Left ventricle myocardium superior (tissue), 1 donor: ENCODE measurements at regions not wholly inside any gene's neighbourhood (a gene's known extent, or its start where the extent isn't known, plus 50 kb on each side); places are given as distances from the start of the nearest gene placed in this dataset.

Experiments
- ATAC-seq: fragments of 200-7000 bp; cut with Tn5 transposase; one replicate; pipeline ENCODE4 v1.9.1; 2020; ENCODE audit warnings: mild to moderate bottlenecking, moderate library complexity
- DNase-seq: peaks from one replicate; pipeline ENCODE4 v3.0.0-alpha.2; 2020
- intact Hi-C: fragments of 100-400 bp; cut with micrococcal nuclease; formaldehyde crosslinking; loops from one replicate; pipeline ENCODE4 v1.11.0; 2022
- donor health status: DM: no; HTN: yes; CAD: no; lungs with severe emphysema.

- DNase-seq (no peak), ATAC-seq (no peak)
- intact Hi-C loops: no loop called here
Measured at GRCh38 chr9:108180541-108180940, 675.2 kb downstream of the ACTL7B start.

DNA sequence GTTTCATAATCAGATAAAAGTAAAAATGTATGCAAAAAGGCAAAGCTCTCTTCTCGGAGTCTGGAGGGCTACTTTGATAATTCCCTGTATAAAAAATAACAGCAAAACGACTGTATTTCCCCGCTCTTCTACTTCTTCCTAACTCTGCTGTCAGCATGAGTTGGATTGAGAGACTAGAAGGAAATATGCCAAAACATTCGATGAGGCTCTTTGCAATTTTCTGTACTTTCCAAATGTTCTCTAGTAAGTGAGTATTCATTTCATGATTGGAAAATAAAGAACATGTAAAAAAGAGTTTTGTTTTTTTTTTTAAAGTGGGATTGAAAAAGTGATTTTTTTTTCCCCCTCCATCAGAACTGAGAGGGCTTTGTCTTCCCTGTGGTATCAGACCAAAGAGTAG, 677.5 kb downstream of the ACTL7B start:
- DNase-seq (no peak), ATAC-seq (no peak)
- intact Hi-C loops: no loop called here

DNA sequence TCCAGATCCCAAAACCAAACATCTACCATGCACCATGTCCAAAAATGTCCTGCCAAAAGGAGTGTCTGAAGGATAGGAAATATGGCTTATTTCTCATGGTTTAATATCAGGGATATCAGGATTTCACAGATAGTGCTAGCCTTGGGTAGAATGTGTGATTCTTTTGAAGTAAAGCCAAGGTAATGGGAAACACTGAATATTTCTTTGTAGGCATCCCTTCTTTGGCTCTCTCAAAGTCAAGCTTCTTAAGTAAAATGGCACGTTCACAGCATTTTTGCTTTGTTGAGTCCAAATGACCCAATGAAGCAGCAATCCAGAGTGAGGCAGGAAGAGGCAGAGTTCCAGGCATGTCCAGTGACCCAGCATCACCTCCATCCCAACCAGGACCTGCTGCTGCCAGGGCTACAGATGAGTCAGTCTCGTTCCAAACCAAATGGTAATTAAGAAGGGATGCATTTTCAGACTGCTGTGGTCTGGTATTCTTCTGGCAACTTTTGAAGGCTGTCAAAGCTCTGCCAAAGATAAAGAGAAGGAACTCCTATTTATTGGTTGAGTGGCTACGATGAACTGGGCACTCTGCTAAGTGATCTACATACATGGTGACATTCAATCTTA, 678.8 kb upstream of the KLF4 start:
- ATAC-seq (peak; percentile 15), DNase-seq (no peak)
- intact Hi-C loops: no loop called here

DNA sequence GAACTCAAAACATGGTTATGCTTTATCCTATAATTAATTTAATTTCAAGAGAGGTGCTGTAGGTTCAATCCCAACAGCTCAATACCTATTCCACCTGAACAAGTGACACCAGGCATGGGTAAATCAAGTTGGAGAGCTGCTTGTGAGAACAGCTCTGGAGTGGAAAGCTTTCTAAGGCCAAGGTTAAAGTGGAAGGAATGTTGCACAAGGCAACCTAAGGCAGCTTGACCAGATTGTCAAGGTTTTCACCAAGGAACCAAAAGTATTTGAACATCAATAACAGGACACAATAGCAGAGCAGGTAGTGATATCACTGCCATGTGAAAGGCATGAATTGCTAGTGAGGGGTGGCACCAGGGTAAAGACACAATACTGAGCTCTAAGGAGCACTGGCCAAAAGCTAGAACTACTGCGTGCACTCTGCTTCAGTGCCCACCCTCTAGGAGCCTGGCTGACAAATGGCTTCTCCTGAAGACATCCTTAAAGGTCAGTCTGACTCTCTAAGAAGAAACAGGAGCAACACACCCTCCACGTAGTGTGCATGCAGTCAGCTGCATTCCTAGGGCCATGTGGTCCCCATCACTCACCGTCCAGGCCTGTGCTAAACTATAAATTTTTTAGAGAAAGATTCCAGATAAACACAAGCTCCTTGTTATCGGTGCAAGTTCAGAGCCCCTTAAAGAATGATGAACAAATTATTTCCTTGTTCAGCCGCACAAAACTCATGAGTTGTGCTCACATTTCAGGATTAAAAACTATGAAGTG, 677.7 kb upstream of the KLF4 start:
- intact Hi-C loops: no loop called here
- ATAC-seq (no peak), DNase-seq (no peak)

- DNase-seq (no peak), ATAC-seq (no peak)
- intact Hi-C loops: no loop called here
Measured at GRCh38 chr9:108166519-108166918, 677.0 kb upstream of the KLF4 start.

DNA sequence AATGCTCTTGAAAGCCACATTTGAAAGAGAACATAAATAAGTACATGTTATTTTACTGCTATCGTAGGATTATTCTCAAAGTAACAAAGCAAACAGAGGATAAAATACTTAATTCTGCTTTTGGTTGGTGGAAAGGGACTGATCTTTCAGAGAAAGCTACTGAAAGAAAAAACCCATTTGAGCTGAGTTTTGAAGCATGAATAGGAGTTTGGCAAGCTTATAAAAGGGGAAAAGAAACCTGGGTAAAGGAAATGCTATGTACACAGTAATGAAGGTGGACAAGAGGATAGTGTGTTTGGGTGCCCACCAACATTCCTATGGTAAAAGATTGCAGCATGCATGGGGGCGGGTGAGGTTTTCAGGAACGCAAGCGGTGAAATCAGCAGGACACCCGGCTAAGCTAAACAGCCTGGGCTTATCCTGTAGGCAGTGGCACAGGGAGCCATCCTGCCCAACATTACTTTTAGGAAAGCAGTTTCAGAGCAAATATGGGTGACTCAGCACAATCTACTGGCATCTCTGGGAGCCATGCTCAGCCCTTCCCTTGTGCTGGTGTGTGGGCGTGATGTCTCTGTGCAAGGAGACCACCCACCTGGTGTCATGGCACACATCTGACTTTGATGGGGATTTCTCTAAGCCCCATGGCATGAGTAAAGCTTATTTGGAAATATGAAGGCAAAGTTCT, 673.9 kb upstream of the KLF4 start:
- intact Hi-C loops: no loop called here
- ATAC-seq (no peak), DNase-seq (no peak)

GRCh38 chr9:108162664-108163063, 673.1 kb upstream of the KLF4 start:
- no peak for DNase-seq
- no peak for ATAC-seq
- intact Hi-C loops: no loop called here

DNA sequence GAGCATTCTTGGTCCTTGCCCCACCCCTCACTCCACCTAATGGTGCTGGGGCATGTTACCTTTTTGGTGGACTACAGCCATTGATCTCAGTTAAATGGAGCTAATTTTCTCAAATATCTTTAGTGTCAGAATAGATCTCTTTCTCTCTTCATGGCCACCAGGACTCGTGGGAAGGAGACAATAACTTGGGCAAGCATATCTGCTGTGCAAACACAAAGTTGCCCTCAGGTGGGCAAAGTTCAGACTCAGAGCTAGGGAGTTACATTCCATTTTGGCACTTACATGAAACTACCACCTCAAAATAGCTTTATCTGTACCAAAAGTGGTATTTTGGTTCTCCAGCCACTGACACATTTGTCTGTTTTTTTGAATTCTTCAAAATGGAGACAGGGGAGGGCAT, 671.9 kb upstream of the KLF4 start:
- DNase-seq (no peak), ATAC-seq (no peak)
- intact Hi-C loops: no loop called here

DNA sequence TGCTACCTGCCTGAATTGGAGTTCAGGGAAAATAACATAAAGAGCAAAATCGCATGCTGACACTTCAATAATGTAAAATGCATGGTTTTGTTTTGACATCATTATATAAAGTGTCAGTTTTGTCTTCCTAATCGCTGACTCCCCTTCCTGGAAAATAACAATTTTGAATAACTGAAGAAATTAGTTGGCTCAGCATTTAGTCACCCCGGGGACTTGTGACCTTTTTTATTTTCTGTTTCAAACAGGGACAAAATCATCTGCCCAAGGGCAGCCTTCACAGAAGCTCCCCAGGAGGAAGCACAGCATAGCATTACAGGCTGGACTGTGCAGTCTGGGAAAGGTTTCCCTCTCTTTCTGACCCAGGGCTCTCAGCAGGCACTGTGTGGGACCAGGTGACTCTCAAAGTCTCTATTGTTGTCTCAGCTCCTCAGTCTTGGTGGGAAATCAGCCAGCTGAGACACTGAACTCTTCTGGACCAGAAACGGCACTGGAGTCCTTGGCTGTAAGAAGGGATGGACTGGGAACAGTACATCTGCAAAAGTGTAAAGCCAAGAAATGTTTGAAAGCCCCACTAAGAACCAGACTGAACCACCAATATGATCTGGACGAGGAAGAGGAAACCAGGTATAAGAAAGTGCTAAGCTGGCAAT, 671.3 kb upstream of the KLF4 start:
- DNase-seq (no peak), ATAC-seq (no peak)
- intact Hi-C loops: no loop called here

- DNase-seq (no peak), ATAC-seq (no peak)
- intact Hi-C loops: no loop called here
Measured at GRCh38 chr9:108160039-108160438, 670.5 kb upstream of the KLF4 start.

DNA sequence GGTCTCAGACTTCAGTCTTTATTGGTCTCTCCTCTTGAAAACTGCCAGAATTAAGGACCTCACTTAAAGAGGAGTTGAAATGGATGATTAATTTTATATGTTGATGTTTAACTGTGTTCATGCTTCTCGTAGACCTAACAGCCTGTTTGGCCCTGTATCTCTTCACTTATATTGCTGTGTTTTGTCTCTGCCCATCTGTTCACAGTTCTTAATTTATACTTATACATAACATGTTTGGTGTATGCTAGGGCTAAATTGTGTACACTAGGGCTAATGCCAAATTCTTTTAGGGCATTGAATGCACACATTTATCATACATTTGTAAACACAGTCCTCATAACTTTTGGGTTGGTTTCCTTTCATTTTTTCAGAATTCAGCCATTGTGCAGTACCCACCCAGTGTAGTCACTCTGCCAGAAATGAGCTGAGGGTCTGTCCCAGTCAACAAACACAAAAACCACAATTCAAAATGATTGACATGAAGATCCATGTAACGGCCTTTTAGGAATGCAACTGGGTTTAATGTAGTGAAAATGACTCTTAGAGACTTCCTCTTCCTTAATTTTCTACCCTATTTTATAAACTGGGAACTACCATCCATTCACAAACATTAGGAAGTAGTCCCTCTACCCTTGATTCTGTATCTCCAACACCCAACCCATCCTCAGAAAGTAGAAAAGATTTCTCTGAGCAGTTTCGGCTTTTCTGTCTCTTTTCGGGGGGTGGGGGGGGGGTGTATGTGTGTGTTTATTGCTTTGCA, 668.8 kb upstream of the KLF4 start:
- intact Hi-C loops: no loop called here
- DNase-seq: no peak

GRCh38 chr9:108156270-108156998, 666.9 kb upstream of the KLF4 start:
- intact Hi-C loops: no loop called here
- no peak for ATAC-seq

More for the DNA sequence above, 668.8 kb upstream of the KLF4 start:
- no peak for ATAC-seq

GRCh38 chr9:108153416-108153815, 663.8 kb upstream of the KLF4 start:
- intact Hi-C loops: no loop called here
- ATAC-seq (no peak), DNase-seq (no peak)

More at GRCh38 chr9:108156270-108156998, 666.9 kb upstream of the KLF4 start:
- DNase-seq: no peak

DNA sequence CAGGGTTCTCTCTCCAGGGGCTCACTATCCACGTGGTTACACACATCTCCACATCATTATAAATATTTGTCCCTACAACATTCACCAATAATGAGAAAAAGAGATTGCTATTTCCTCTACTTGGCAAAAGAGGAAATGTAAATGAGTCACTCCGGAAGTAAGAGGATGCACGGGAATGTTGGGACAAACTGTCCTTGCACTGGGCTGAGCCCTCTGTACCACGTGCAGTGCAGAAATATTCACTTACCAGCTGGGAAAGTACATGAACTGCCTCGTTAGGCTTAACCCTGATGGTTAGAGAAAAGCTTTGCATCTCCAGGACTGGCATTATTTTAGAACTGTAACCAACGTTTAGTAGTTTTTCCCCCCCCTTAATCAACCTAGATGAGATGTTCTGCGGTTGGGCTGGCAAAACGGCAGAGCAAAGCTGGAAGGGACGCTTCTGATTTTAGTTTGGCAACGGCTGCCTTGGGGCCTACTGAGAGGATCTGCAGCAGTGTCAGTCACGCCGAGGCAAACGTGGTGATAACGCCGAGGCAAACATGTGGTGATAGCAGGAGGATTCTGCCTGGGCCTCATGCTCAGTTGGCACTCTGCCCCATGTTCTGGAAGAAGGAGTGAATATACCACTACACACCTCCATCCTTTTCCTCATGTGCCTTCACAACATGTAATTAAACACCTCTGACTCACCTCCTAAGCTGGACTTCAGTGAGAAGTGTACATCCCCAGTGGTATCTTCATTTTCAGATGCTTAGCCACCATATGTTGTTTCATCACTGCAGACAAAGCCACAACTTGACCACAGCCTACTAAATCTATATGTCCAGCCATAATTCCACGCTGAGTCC, 661.4 kb upstream of the KLF4 start:
- DNase-seq: peak; percentile 44
- ATAC-seq: peak; percentile 96
- intact Hi-C loops: no loop called here

DNA sequence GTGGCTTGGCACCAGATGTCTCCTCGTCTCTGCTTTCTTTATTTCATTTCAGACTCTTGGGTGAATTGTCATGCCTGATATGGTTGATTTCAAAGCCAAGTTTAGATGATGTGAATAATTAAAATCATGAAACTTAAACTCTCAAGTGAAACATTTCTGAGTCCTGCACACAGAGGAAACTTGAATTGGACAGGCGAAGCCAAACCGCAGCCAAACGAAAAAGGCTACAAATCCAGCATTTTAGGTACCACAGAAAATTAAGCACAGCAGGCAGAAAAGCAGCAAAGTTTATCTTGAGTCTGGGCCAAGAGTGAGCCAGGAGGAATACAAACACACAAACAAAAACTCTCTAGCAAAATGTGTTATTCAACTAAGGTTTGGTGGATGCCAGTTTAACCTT, 659.8 kb upstream of the KLF4 start:
- DNase-seq (no peak), ATAC-seq (no peak)
- intact Hi-C loops: no loop called here

GRCh38 chr9:108142504-108143201, 653.1 kb upstream of the KLF4 start:
- intact Hi-C loops: no loop called here
- DNase-seq (peak; percentile 87), ATAC-seq (peak; percentile 99)

DNA sequence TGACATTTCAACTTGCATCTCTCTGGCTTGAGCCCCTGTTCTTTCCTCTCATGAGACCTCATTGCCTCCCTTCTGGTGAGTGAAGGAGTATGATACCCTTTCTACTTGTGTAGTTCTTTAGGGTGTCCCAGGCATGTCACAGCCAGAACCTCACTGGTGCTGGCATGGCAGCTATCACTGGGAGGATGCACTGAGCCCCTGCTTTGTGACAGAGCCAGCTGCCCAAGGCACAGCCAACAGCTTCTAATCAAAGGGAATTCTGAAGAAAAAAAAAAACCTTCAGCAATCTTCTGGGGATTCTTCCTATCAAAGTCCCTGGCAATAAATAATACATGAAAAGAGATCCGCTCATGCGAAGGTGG, 652.6 kb upstream of the KLF4 start:
- ATAC-seq (no peak), DNase-seq (no peak)
- intact Hi-C loops: no loop called here
